Mucosa of descending colon (tissue), 3 donors: ENCODE measurements at regions not wholly inside any gene's neighbourhood (a gene's known extent, or its start where the extent isn't known, plus 50 kb on each side); places are given as distances from the start of the nearest gene placed in this dataset.

Experiments
- ATAC-seq: fragments of 200-7000 bp; cut with Tn5 transposase; one replicate; pipeline ENCODE4 v1.9.1; 2020; ENCODE audit warnings: mild to moderate bottlenecking, moderate library complexity
- DNase-seq, 3 donors: peaks; one replicate each; pipeline ENCODE4 v3.0.0-alpha.2; 2020
- H3K36me3 ChIP-seq: fragments of 200-600 bp; one replicate; pipeline ENCODE4 v1.8.0; 2021; ENCODE audit warnings: low read depth, mild to moderate bottlenecking
- H3K4me1 ChIP-seq: fragments of 200-600 bp; one replicate; pipeline ENCODE4 v1.8.0; 2021; ENCODE audit warnings: low read depth, mild to moderate bottlenecking
- H3K4me3 ChIP-seq: fragments of 200-600 bp; one replicate; pipeline ENCODE4 v1.8.0; 2021; ENCODE audit warnings: mild to moderate bottlenecking
- H3K9me3 ChIP-seq: fragments of 200-600 bp; one replicate; pipeline ENCODE4 v1.8.0; 2021; ENCODE audit warnings: mild to moderate bottlenecking
- intact Hi-C, 2 donors: fragments of 100-400 bp; cut with DNase I in 1 of 2; cut with micrococcal nuclease in 1 of 2; formaldehyde crosslinking; loops; one replicate each; pipeline versions ENCODE4 v1.11.0 to v1.11.1; 2022; cut with DNase I, micrococcal nuclease
- TF ChIP-seq, protein P1 (sequence below): fragments of 200-600 bp; IDR thresholded peaks from one replicate; pipeline ENCODE4 v1.8.0; 2022; ENCODE audit warnings: antibody characterized with exemption, mild to moderate bottlenecking
- donor health status: DM: no; HTN: no; CAD: no; lungs with moderate emphysema.
- donor health status: DM: no; HTN: no; CAD: no.
- donor health status: DM: no; HTN: yes; CAD: no.

DNA sequence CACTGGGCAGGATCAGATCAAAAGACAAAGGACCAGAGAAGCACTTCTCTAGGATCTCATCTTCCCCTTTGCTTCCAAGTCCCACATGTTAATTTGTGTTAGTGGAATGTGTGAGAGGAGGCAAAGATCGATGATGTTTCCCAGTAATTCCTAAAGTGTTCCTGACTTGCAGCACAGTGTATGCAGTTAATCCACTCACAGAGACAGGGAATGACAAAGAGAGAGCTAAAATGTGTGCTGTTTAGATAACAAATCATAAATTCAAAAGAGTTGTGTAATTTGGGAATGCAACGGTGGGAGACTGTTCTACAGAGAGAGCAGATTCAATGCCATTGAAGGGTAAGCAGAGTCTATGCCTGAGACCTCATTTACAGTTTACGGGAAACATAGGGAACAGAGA lies 132.0 kb upstream of the SVIL start:
- Histone ChIP-seq H3K9me3 (no peaks in the 10 kb centered on the region), H3K4me1 (no peaks in the 10 kb centered on the region), H3K4me3 (no peak overlapping the region), H3K36me3 (no peaks in the 10 kb centered on the region)
- DNase-seq (no peak), ATAC-seq (no peak)
- TF ChIP-seq, protein P1, sequence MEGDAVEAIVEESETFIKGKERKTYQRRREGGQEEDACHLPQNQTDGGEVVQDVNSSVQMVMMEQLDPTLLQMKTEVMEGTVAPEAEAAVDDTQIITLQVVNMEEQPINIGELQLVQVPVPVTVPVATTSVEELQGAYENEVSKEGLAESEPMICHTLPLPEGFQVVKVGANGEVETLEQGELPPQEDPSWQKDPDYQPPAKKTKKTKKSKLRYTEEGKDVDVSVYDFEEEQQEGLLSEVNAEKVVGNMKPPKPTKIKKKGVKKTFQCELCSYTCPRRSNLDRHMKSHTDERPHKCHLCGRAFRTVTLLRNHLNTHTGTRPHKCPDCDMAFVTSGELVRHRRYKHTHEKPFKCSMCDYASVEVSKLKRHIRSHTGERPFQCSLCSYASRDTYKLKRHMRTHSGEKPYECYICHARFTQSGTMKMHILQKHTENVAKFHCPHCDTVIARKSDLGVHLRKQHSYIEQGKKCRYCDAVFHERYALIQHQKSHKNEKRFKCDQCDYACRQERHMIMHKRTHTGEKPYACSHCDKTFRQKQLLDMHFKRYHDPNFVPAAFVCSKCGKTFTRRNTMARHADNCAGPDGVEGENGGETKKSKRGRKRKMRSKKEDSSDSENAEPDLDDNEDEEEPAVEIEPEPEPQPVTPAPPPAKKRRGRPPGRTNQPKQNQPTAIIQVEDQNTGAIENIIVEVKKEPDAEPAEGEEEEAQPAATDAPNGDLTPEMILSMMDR: no peak
- intact Hi-C loops: no loop called here

GRCh38 chr10:29765330-29765729 lies 130.6 kb upstream of the SVIL start:
- H3K36me3 ChIP-seq: no peaks in the 10 kb centered on the region
- intact Hi-C loops: no loop called here
- no peak for ATAC-seq
- peaks cover 1% of the 10 kb centered on the region for H3K4me1 ChIP-seq
- TF ChIP-seq, protein P1: no peak
- no peak for DNase-seq
- no peak overlapping the region for H3K4me3 ChIP-seq
- H3K9me3 ChIP-seq: no peaks in the 10 kb centered on the region

DNA sequence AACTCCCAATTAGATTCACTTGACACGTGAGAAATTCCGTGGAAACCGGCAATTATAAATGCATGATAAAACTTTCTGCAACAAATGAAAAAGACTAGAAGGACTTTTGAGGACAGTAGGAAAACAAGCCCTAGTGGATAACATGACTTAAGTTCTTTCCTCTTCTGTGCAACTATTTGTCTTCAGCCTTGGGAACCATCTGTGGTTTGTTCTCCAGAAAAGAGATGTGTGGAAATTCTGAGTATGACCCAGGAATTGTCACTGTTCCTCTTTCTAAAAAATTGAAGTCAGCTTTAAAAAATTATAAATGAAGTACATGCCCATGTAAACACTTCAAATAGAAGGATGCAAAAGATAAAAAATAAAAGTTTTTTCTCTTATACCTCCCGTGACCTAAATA lies 128.6 kb upstream of the SVIL start:
- TF ChIP-seq, protein P1: no peak
- H3K36me3 ChIP-seq: no peaks in the 10 kb centered on the region
- peaks cover 3% of the 10 kb centered on the region for H3K4me1 ChIP-seq
- ATAC-seq (no peak), DNase-seq (no peak)
- no peak overlapping the region for H3K4me3 ChIP-seq
- no peaks in the 10 kb centered on the region for H3K9me3 ChIP-seq
- intact Hi-C loops: no loop called here

DNA sequence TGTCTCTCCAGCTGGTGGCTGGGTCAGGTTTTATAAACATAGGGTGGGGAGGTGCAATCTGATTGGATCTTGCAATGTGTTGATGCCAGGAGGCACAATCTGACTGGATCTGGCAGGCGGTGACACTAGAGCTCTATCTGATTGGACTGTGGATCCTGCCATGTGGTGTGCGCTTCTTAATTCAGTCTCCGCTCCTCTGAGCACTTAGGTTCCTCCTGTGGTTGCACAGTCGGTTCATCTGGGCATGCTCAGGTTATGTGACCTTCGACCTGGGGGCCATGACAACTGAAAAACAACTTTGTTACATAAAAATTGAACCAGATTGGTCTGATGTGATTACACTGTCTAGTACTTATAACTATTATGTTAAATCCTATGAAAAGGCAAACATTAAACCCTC lies 127.1 kb upstream of the SVIL start:
- DNase-seq: no peak
- no peak for ATAC-seq
- Histone ChIP-seq H3K9me3 (no peaks in the 10 kb centered on the region), H3K36me3 (no peaks in the 10 kb centered on the region), H3K4me3 (no peak overlapping the region), H3K4me1 (peaks cover 3% of the 10 kb centered on the region)
- TF ChIP-seq, protein P1: no peak
- intact Hi-C loops: no loop called here

- intact Hi-C loops: no loop called here
- peaks cover 3% of the 10 kb centered on the region for H3K4me1 ChIP-seq
- no peaks in the 10 kb centered on the region for H3K36me3 ChIP-seq
- no peaks in the 10 kb centered on the region for H3K9me3 ChIP-seq
- TF ChIP-seq, protein P1: no peak
- peak; percentile 37 for ATAC-seq
- DNase-seq: peak in 1 of 3 donors; percentile 22
- H3K4me3 ChIP-seq: no peak overlapping the region
These were observed 125.5 kb upstream of the SVIL start for GRCh38 chr10:29760138-29760900.
